ENCODE measurements at regions not wholly inside any gene's neighbourhood (a gene's known extent, or its start where the extent isn't known, plus 50 kb on each side); places are given as distances from the start of the nearest gene placed in this dataset.

DNA sequence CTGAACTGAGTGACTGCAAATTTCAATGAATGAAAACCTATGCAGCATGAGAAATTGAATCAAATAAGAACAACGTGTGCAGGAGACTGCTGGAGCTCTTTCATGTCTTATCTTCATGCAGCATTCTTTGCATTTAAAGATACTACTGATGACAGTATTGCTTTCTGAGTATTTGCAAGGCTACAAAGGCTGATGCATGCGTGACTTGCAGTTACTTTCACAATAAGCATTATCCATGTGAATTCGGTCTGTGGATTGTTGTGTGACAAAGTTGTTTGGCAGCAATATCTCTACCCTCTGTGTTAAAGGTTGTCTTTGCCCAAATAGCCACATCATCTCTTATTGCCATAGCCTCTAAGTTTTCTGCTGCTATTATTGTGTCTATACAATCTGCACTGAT, 102.1 kb upstream of the FBXL17 start:
- TF ChIP-seq, protein P1, sequence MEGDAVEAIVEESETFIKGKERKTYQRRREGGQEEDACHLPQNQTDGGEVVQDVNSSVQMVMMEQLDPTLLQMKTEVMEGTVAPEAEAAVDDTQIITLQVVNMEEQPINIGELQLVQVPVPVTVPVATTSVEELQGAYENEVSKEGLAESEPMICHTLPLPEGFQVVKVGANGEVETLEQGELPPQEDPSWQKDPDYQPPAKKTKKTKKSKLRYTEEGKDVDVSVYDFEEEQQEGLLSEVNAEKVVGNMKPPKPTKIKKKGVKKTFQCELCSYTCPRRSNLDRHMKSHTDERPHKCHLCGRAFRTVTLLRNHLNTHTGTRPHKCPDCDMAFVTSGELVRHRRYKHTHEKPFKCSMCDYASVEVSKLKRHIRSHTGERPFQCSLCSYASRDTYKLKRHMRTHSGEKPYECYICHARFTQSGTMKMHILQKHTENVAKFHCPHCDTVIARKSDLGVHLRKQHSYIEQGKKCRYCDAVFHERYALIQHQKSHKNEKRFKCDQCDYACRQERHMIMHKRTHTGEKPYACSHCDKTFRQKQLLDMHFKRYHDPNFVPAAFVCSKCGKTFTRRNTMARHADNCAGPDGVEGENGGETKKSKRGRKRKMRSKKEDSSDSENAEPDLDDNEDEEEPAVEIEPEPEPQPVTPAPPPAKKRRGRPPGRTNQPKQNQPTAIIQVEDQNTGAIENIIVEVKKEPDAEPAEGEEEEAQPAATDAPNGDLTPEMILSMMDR (IDR thresholded peaks at IDR 0.05; ENCODE audit: insufficient read depth, low read depth, low read length): no peak
- TF ChIP-seq EZH2 (IDR thresholded peaks at IDR 0.05; ENCODE audit: insufficient read depth, low read length): no peak

Measured in astrocyte (in vitro differentiated cells and primary cell).